ENCODE measurements at regions not wholly inside any gene's neighbourhood (a gene's known extent, or its start where the extent isn't known, plus 50 kb on each side); places are given as distances from the start of the nearest gene placed in this dataset.

DNA sequence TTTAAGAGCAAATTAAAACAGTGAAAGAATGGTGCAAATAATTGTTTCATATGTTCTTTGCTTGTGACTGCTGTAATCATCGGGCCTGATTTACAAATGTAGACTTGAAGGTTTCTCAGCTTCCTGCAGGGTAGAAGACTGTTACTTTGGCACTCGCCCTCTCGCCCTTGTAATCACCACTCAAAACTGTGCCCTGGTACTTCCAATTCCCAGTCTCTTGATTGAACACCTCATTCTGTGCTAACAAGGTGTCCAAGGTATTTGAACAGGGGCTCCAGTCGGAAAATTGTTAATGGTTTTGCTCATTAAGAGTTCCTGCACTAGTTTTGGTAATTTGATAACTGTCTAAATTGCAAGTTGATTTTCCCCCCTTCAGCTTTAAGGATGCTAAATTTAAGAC lies 209.5 kb downstream of the ZIC1 start:
- H3K4me3 ChIP-seq (ENCODE audit: insufficient read depth, low read depth, low read length), result no peak overlapping the region
- no peak overlapping the region for H4K8ac ChIP-seq (ENCODE audit: low read depth in 2 of 2, low read length in 2 of 2)
- H3K23ac ChIP-seq (ENCODE audit: low read depth, low read length), result no peak overlapping the region
- no peak overlapping the region for H2AK5ac ChIP-seq (ENCODE audit: low read depth, low read length)
- no TSS peak for BruUV-seq (replicated peaks)
- H3K9me3 ChIP-seq (ENCODE audit: control insufficient read depth, insufficient read depth, low read length), result no peaks in the 10 kb centered on the region
- H2BK5ac ChIP-seq (ENCODE audit: low read depth, low read length, poor library complexity, severe bottlenecking), result no peak overlapping the region
- H3K36me3 ChIP-seq (ENCODE audit: control insufficient read depth, insufficient read depth, low read length), result no peaks in the 10 kb centered on the region
- H2AK9ac ChIP-seq (replicated peaks; ENCODE audit: low read depth, low read length, poor library complexity), result no peak overlapping the region
- H4K91ac ChIP-seq (ENCODE audit: insufficient read depth, low read depth, low read length), result no peak overlapping the region
- ATAC-seq (ENCODE audit: low read depth) (no peak), DNase-seq (no peak)
- in situ Hi-C loops (cut with MboI; ENCODE audit: low sequenced_read_pairs) (no loop called here), dilution Hi-C loops (cut with HindIII; ENCODE audit: low sequenced_read_pairs, unreplicated experiment) (no loop called here), intact Hi-C loops (cut with micrococcal nuclease) (loop anchor here (5.0 to 10.0 kb wide), 3 partner anchors 459 to 874 kb away; no protein-coding TSS in a partner anchor)
- ChIA-PET POLR2A (ENCODE audit: unreplicated experiment) (no interaction called here), CTCF (interaction anchor here (0.6 kb wide), 1 partner anchor 10 kb away, joined by 3 read pairs; no protein-coding TSS in a partner anchor)
- no peak overlapping the region for H3K27ac ChIP-seq (ENCODE audit: insufficient read depth, low read length)
- H3K4ac ChIP-seq (ENCODE audit: low read depth, low read length), result no peak overlapping the region
- H2BK15ac ChIP-seq (ENCODE audit: low read depth, low read length), result no peak overlapping the region
- no peak for TF ChIP-seq RCOR1 (IDR thresholded peaks at IDR 0.05; ENCODE audit: insufficient replicate concordance, low read length)
- TF ChIP-seq FOS (IDR thresholded peaks at IDR 0.05; ENCODE audit: low read depth, low read length), result no peak
- TF ChIP-seq, protein P1, sequence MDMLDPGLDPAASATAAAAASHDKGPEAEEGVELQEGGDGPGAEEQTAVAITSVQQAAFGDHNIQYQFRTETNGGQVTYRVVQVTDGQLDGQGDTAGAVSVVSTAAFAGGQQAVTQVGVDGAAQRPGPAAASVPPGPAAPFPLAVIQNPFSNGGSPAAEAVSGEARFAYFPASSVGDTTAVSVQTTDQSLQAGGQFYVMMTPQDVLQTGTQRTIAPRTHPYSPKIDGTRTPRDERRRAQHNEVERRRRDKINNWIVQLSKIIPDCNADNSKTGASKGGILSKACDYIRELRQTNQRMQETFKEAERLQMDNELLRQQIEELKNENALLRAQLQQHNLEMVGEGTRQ (IDR thresholded peaks at IDR 0.05; ENCODE audit: low read depth, low read length), result no peak
- TF ChIP-seq BHLHE40 (IDR thresholded peaks at IDR 0.05; ENCODE audit: low read depth, low read length), result no peak
- TF ChIP-seq, protein P2, sequence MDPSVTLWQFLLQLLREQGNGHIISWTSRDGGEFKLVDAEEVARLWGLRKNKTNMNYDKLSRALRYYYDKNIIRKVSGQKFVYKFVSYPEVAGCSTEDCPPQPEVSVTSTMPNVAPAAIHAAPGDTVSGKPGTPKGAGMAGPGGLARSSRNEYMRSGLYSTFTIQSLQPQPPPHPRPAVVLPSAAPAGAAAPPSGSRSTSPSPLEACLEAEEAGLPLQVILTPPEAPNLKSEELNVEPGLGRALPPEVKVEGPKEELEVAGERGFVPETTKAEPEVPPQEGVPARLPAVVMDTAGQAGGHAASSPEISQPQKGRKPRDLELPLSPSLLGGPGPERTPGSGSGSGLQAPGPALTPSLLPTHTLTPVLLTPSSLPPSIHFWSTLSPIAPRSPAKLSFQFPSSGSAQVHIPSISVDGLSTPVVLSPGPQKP (IDR thresholded peaks at IDR 0.05; ENCODE audit: borderline replicate concordance, low read depth, low read length), result no peak
- TF ChIP-seq MXI1 (IDR thresholded peaks at IDR 0.05; ENCODE audit: borderline replicate concordance, low read depth, low read length), result no peak
- TF ChIP-seq SMC3 (IDR thresholded peaks at IDR 0.05; ENCODE audit: low read depth, low read length), result no peak
- no peak for TF ChIP-seq RAD21 (IDR thresholded peaks at IDR 0.05; ENCODE audit: low read length)
- no peak overlapping the region for H2BK120ac ChIP-seq (ENCODE audit: low read depth, low read length)
- no peak overlapping the region for H3K9ac ChIP-seq (ENCODE audit: low read depth, low read length)
- H3K14ac ChIP-seq (replicated peaks; ENCODE audit: low read depth, low read length), result no peak overlapping the region
- no peaks in the 10 kb centered on the region for H4K20me1 ChIP-seq (ENCODE audit: insufficient read depth, low read length)
- no peak overlapping the region for H3K18ac ChIP-seq (ENCODE audit: low read depth, low read length)
- no peak overlapping the region for H4K5ac ChIP-seq (ENCODE audit: low read depth, low read length)
- no peak overlapping the region for H2AFZ ChIP-seq (replicated peaks; ENCODE audit: low read length, poor library complexity)
- H3K27me3 ChIP-seq (ENCODE audit: control insufficient read depth, insufficient read depth, low read length), result no peaks in the 10 kb centered on the region
- H2BK20ac ChIP-seq (ENCODE audit: low read depth, low read length), result no peak overlapping the region
- no peak overlapping the region for H3K4me2 ChIP-seq (ENCODE audit: low read depth, low read length)
- H3K4me1 ChIP-seq (ENCODE audit: control insufficient read depth, insufficient read depth, low read length), result no peaks in the 10 kb centered on the region
- no peaks in the 10 kb centered on the region for H3K79me1 ChIP-seq (ENCODE audit: low read depth in 1 of 2, low read length in 2 of 2)
- WGBS, 2 experiments (ENCODE audit: extremely low coverage in 2 of 2, insufficient read length in 1 of 2), result 45% methylated on average over 2 of the region's 4 CpGs; no CpG with 5 or more reads in 1 of the 2 experiments
- no peaks in the 10 kb centered on the region for H3K9me1 ChIP-seq (ENCODE audit: insufficient read depth, low read length)
- no peak overlapping the region for H3K56ac ChIP-seq (ENCODE audit: extremely low read depth, insufficient read depth, low read length)

Measured in IMR-90 (cell line).